Upper lobe of left lung (tissue), 4 donors: ENCODE measurements at regions not wholly inside any gene's neighbourhood (a gene's known extent, or its start where the extent isn't known, plus 50 kb on each side); places are given as distances from the start of the nearest gene placed in this dataset.

Experiments used
- EP300 ChIP-seq, 4 donors: sonication (generic); formaldehyde crosslinking; IDR thresholded peaks; one replicate each; pipeline ENCODE4 v1.5.1; 2017; ENCODE audit warnings: antibody characterized with exemption in 4 of 4, control low read depth in 2 of 4
- POLR2A ChIP-seq, 4 donors: fragments of 450-650 bp; IDR thresholded peaks; one replicate each; pipeline ENCODE4 v1.5.1; 2016 to 2017; ENCODE audit warnings: antibody characterized with exemption in 4 of 4, mild to moderate bottlenecking in 2 of 4
- POLR2AphosphoS5 ChIP-seq, 2 donors: sonication (generic); formaldehyde crosslinking; IDR thresholded peaks; one replicate each; pipeline ENCODE4 v1.5.1; 2017; ENCODE audit warnings: antibody characterized with exemption in 2 of 2
- TF ChIP-seq, protein P1 (sequence below), 6 experiments: fragments of 450-650 bp in 4 of 6; fragments of 200-600 bp in 2 of 6; sonication (generic) in 2 of 6; IDR thresholded peaks; one replicate each; pipeline ENCODE4 v1.5.1; 2016 to 2019; ENCODE audit warnings: antibody characterized with exemption in 6 of 6

- TF ChIP-seq, protein P1, sequence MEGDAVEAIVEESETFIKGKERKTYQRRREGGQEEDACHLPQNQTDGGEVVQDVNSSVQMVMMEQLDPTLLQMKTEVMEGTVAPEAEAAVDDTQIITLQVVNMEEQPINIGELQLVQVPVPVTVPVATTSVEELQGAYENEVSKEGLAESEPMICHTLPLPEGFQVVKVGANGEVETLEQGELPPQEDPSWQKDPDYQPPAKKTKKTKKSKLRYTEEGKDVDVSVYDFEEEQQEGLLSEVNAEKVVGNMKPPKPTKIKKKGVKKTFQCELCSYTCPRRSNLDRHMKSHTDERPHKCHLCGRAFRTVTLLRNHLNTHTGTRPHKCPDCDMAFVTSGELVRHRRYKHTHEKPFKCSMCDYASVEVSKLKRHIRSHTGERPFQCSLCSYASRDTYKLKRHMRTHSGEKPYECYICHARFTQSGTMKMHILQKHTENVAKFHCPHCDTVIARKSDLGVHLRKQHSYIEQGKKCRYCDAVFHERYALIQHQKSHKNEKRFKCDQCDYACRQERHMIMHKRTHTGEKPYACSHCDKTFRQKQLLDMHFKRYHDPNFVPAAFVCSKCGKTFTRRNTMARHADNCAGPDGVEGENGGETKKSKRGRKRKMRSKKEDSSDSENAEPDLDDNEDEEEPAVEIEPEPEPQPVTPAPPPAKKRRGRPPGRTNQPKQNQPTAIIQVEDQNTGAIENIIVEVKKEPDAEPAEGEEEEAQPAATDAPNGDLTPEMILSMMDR (IDR thresholded peaks at IDR 0.05) = no peak
- TF ChIP-seq POLR2AphosphoS5 (IDR thresholded peaks at IDR 0.05) = no peak
- no peak for TF ChIP-seq EP300 (IDR thresholded peaks at IDR 0.05)
- TF ChIP-seq POLR2A (IDR thresholded peaks at IDR 0.05) = no peak
Observed at GRCh38 chr10:121379013-121379412, 219.2 kb downstream of the FGFR2 start.
